ENCODE measurements at regions not wholly inside any gene's neighbourhood (a gene's known extent, or its start where the extent isn't known, plus 50 kb on each side); places are given as distances from the start of the nearest gene placed in this dataset.

GRCh38 chr3:81277853-81278252 lies 483.6 kb downstream of the GBE1 start:
- H3K27me3 Mint-ChIP-seq (ENCODE audit: unreplicated experiment): no peaks in the 10 kb centered on the region
- no peak overlapping the region for H3K4me3 Mint-ChIP-seq (ENCODE audit: unreplicated experiment)
- TF ChIP-seq CTCF (IDR thresholded peaks at IDR 0.05; ENCODE audit: unreplicated experiment): no peak
- H3K9me3 Mint-ChIP-seq (ENCODE audit: unreplicated experiment): no peaks in the 10 kb centered on the region
- H3K27ac Mint-ChIP-seq (ENCODE audit: unreplicated experiment): no peak overlapping the region
- no peaks in the 10 kb centered on the region for H3K36me3 Mint-ChIP-seq (ENCODE audit: low read depth, unreplicated experiment)
- H3K4me1 Mint-ChIP-seq (ENCODE audit: unreplicated experiment): no peaks in the 10 kb centered on the region
- no peak for DNase-seq (ENCODE audit: low spot score)

- TF ChIP-seq CTCF (IDR thresholded peaks at IDR 0.05; ENCODE audit: unreplicated experiment): no peak
- Mint-ChIP-seq H3K4me1 (ENCODE audit: unreplicated experiment) (no peaks in the 10 kb centered on the region), H3K9me3 (ENCODE audit: unreplicated experiment) (no peaks in the 10 kb centered on the region), H3K36me3 (ENCODE audit: low read depth, unreplicated experiment) (no peaks in the 10 kb centered on the region), H3K27me3 (ENCODE audit: unreplicated experiment) (no peaks in the 10 kb centered on the region), H3K4me3 (ENCODE audit: unreplicated experiment) (no peak overlapping the region), H3K27ac (ENCODE audit: unreplicated experiment) (no peak overlapping the region)
- DNase-seq (ENCODE audit: low spot score): no peak
Observed at GRCh38 chr3:81274671-81275070, 486.8 kb downstream of the GBE1 start.

- no peak overlapping the region for H3K27ac Mint-ChIP-seq (ENCODE audit: unreplicated experiment)
- no peaks in the 10 kb centered on the region for H3K4me1 Mint-ChIP-seq (ENCODE audit: unreplicated experiment)
- DNase-seq (ENCODE audit: low spot score): no peak
- H3K27me3 Mint-ChIP-seq (ENCODE audit: unreplicated experiment): no peaks in the 10 kb centered on the region
- H3K4me3 Mint-ChIP-seq (ENCODE audit: unreplicated experiment): no peak overlapping the region
- no peaks in the 10 kb centered on the region for H3K36me3 Mint-ChIP-seq (ENCODE audit: low read depth, unreplicated experiment)
- no peak for TF ChIP-seq CTCF (IDR thresholded peaks at IDR 0.05; ENCODE audit: unreplicated experiment)
- no peaks in the 10 kb centered on the region for H3K9me3 Mint-ChIP-seq (ENCODE audit: unreplicated experiment)
Observed at GRCh38 chr3:81270603-81271379, 490.7 kb downstream of the GBE1 start.

- Mint-ChIP-seq H3K36me3 (ENCODE audit: low read depth, unreplicated experiment) (no peaks in the 10 kb centered on the region), H3K4me3 (ENCODE audit: unreplicated experiment) (no peak overlapping the region), H3K4me1 (ENCODE audit: unreplicated experiment) (no peaks in the 10 kb centered on the region), H3K27me3 (ENCODE audit: unreplicated experiment) (no peaks in the 10 kb centered on the region), H3K9me3 (ENCODE audit: unreplicated experiment) (no peaks in the 10 kb centered on the region), H3K27ac (ENCODE audit: unreplicated experiment) (no peak overlapping the region)
- TF ChIP-seq CTCF (IDR thresholded peaks at IDR 0.05; ENCODE audit: unreplicated experiment): no peak
- no peak for DNase-seq (ENCODE audit: low spot score)
Observed at GRCh38 chr3:81268526-81268925, 492.9 kb downstream of the GBE1 start.

- DNase-seq (ENCODE audit: low spot score): no peak
- H3K4me1 Mint-ChIP-seq (ENCODE audit: unreplicated experiment): no peaks in the 10 kb centered on the region
- H3K9me3 Mint-ChIP-seq (ENCODE audit: unreplicated experiment): no peaks in the 10 kb centered on the region
- H3K27ac Mint-ChIP-seq (ENCODE audit: unreplicated experiment): no peak overlapping the region
- no peak overlapping the region for H3K4me3 Mint-ChIP-seq (ENCODE audit: unreplicated experiment)
- no peaks in the 10 kb centered on the region for H3K27me3 Mint-ChIP-seq (ENCODE audit: unreplicated experiment)
- no peak for TF ChIP-seq CTCF (IDR thresholded peaks at IDR 0.05; ENCODE audit: unreplicated experiment)
- H3K36me3 Mint-ChIP-seq (ENCODE audit: low read depth, unreplicated experiment): no peaks in the 10 kb centered on the region
Observed at GRCh38 chr3:81261996-81262395, 499.4 kb downstream of the GBE1 start.

All from endothelial cell (in vitro differentiated cells).